PC-3 (cell line): ENCODE measurements at regions not wholly inside any gene's neighbourhood (a gene's known extent, or its start where the extent isn't known, plus 50 kb on each side); places are given as distances from the start of the nearest gene placed in this dataset.

ENCODE experiments used
- ATAC-seq: fragments of 200-7000 bp; cut with Tn5 transposase; 2 replicates; pipeline ENCODE4 v1.9.1; 2020; ENCODE audit warnings: mild to moderate bottlenecking, moderate library complexity
- BruUV-seq: library from RNA; stranded (reverse); fragments of 400-500 nt; replicated peaks from 2 replicates; lab custom pipeline; 2021; lab: Mats Ljungman, UMichigan
- CTCF ChIA-PET: fragments of 300-600 bp; sonication (Branson Sonifier 250); formaldehyde crosslinking; loops from one replicate; lab custom pipeline; 2022; ENCODE audit warnings: antibody characterized with exemption; lab: Charles Lee
- POLR2A ChIA-PET: fragments of 300-600 bp; sonication (Branson Sonifier 250); formaldehyde crosslinking; loops from one replicate; lab custom pipeline; 2022; ENCODE audit warnings: antibody characterized with exemption; ENCODE audit not compliant: unreplicated experiment; lab: Charles Lee
- DNase-seq: peaks from one replicate; pipeline ENCODE4 v3.0.0-alpha.2; 2015
- H2AFZ ChIP-seq: fragments of 300-600 bp; sonication (generic); 2 replicates; pipeline ENCODE4 v1.6.0; 2016; ENCODE audit warnings: antibody characterized with exemption, low read length
- H3F3A ChIP-seq: fragments of 300-600 bp; sonication (generic); one replicate; pipeline ENCODE4 v1.6.0; 2017; ENCODE audit warnings: antibody characterized with exemption, low read length, control low read depth, mild to moderate bottlenecking; ENCODE audit not compliant: unreplicated experiment
- H3K27ac ChIP-seq: fragments of 300-600 bp; sonication (generic); 2 replicates; pipeline ENCODE4 v1.5.1; 2016; ENCODE audit warnings: mild to moderate bottlenecking, low read length
- H3K27me3 ChIP-seq: fragments of 300-600 bp; sonication (generic); 2 replicates; pipeline ENCODE4 v1.6.1; 2016; ENCODE audit warnings: low read length, mixed read lengths
- H3K36me3 ChIP-seq: fragments of 300-600 bp; sonication (generic); 2 replicates; pipeline ENCODE4 v1.6.1; 2016; ENCODE audit warnings: low read depth, mixed run types, low read length, mixed read lengths
- H3K4me1 ChIP-seq: fragments of 300-600 bp; sonication (generic); 2 replicates; pipeline ENCODE4 v1.5.1; 2016; ENCODE audit warnings: low read length; ENCODE audit not compliant: insufficient read depth
- H3K4me2 ChIP-seq: fragments of 300-600 bp; sonication (generic); 2 replicates; pipeline ENCODE4 v1.6.0; 2016; ENCODE audit warnings: low read length
- H3K4me3 ChIP-seq: fragments of 300-600 bp; sonication (generic); 2 replicates; pipeline ENCODE4 v1.5.1; 2016; ENCODE audit warnings: mild to moderate bottlenecking, low read length, mixed read lengths
- H3K79me2 ChIP-seq: fragments of 300-600 bp; sonication (generic); 2 replicates; pipeline ENCODE4 v1.6.1; 2017; ENCODE audit warnings: low read length, mixed read lengths
- H3K9ac ChIP-seq: fragments of 300-600 bp; sonication (generic); 2 replicates; pipeline ENCODE4 v1.6.0; 2016; ENCODE audit warnings: mild to moderate bottlenecking, low read length
- H3K9me2 ChIP-seq: fragments of 300-600 bp; sonication (generic); replicated peaks from 2 replicates; pipeline ENCODE4 v1.6.1; 2016; ENCODE audit warnings: mixed run types, low read length, mixed read lengths
- H3K9me3 ChIP-seq: fragments of 300-600 bp; sonication (generic); 2 replicates; pipeline ENCODE4 v1.6.1; 2016; ENCODE audit warnings: low read length, mixed read lengths
- H4K20me1 ChIP-seq: fragments of 300-600 bp; sonication (generic); 2 replicates; pipeline ENCODE4 v1.6.1; 2016; ENCODE audit warnings: low read length, mixed read lengths
- EZH2 ChIP-seq: fragments of 300-600 bp; sonication (generic); IDR thresholded peaks from one replicate; pipeline ENCODE4 v1.6.1; 2017; ENCODE audit warnings: antibody characterized with exemption, mild to moderate bottlenecking, low read length; ENCODE audit not compliant: unreplicated experiment
- EZH2phosphoT487 ChIP-seq: fragments of 300-600 bp; sonication (generic); IDR thresholded peaks from 2 replicates; pipeline ENCODE4 v1.6.1; 2018; ENCODE audit warnings: mild to moderate bottlenecking, antibody characterized with exemption, low read length, borderline replicate concordance
- intact Hi-C: fragments of 100-400 bp; cut with micrococcal nuclease; formaldehyde crosslinking; loops from 2 replicates; pipeline ENCODE4 v1.9.0; 2023
- TF ChIP-seq, protein P1 (sequence below): fragments of 300-600 bp; sonication (generic); conservative IDR thresholded peaks from 2 replicates; pipeline ENCODE4 v1.5.1; 2017; ENCODE audit warnings: antibody characterized with exemption, low read depth, mild to moderate bottlenecking, low read length

- no TSS peak for BruUV-seq
Observed at GRCh38 chr4:153087671-153088194, 116.5 kb upstream of the TRIM2 start.

GRCh38 chr4:153089742-153090141 is 114.5 kb upstream of the TRIM2 start:
- Histone ChIP-seq H3K27ac (no peak overlapping the region), H3K4me3 (no peak overlapping the region), H3K9me2 (no peaks in the 10 kb centered on the region), H3K9ac (no peak overlapping the region), H3K79me2 (no peaks in the 10 kb centered on the region), H3K4me2 (no peak overlapping the region), H3K4me1 (no peaks in the 10 kb centered on the region), H3K9me3 (no peaks in the 10 kb centered on the region), H3K27me3 (no peaks in the 10 kb centered on the region), H2AFZ (no peak overlapping the region), H4K20me1 (no peaks in the 10 kb centered on the region), H3K36me3 (no peaks in the 10 kb centered on the region), H3F3A (no peaks in the 10 kb centered on the region)
- intact Hi-C loops: loop anchor here (10.0 kb wide), 1 partner anchor 125 kb away; no protein-coding TSS in a partner anchor
- TF ChIP-seq EZH2phosphoT487 (no peak), EZH2 (no peak)
- TF ChIP-seq, protein P1, sequence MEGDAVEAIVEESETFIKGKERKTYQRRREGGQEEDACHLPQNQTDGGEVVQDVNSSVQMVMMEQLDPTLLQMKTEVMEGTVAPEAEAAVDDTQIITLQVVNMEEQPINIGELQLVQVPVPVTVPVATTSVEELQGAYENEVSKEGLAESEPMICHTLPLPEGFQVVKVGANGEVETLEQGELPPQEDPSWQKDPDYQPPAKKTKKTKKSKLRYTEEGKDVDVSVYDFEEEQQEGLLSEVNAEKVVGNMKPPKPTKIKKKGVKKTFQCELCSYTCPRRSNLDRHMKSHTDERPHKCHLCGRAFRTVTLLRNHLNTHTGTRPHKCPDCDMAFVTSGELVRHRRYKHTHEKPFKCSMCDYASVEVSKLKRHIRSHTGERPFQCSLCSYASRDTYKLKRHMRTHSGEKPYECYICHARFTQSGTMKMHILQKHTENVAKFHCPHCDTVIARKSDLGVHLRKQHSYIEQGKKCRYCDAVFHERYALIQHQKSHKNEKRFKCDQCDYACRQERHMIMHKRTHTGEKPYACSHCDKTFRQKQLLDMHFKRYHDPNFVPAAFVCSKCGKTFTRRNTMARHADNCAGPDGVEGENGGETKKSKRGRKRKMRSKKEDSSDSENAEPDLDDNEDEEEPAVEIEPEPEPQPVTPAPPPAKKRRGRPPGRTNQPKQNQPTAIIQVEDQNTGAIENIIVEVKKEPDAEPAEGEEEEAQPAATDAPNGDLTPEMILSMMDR: no peak
- ChIA-PET CTCF (no interaction called here), POLR2A (no interaction called here)
- no peak for DNase-seq
- BruUV-seq: no TSS peak
- no peak for ATAC-seq

More at GRCh38 chr4:153087671-153088194, 116.5 kb upstream of the TRIM2 start:
- POLR2A ChIA-PET: no interaction called here
- CTCF ChIA-PET: no interaction called here
- ATAC-seq (no peak), DNase-seq (no peak)
- H3K36me3 ChIP-seq: no peaks in the 10 kb centered on the region
- no peaks in the 10 kb centered on the region for H4K20me1 ChIP-seq
- H3K4me3 ChIP-seq: no peak overlapping the region
- H3K4me2 ChIP-seq: no peak overlapping the region
- TF ChIP-seq, protein P1: no peak
- TF ChIP-seq EZH2phosphoT487 (no peak), EZH2 (no peak)
- H3K79me2 ChIP-seq: no peaks in the 10 kb centered on the region
- no peaks in the 10 kb centered on the region for H3K9me2 ChIP-seq
- H3K9ac ChIP-seq: no peak overlapping the region
- H3K4me1 ChIP-seq: no peaks in the 10 kb centered on the region; the same call in 1 of the 2 replicates
- no peaks in the 10 kb centered on the region for H3F3A ChIP-seq
- H2AFZ ChIP-seq: no peak overlapping the region
- no peaks in the 10 kb centered on the region for H3K9me3 ChIP-seq
- no peak overlapping the region for H3K27ac ChIP-seq
- no peaks in the 10 kb centered on the region for H3K27me3 ChIP-seq
- intact Hi-C loops: loop anchor here (10.0 kb wide), 1 partner anchor 123 kb away; no protein-coding TSS in a partner anchor

- Histone ChIP-seq H3K36me3 (no peaks in the 10 kb centered on the region), H3K9ac (no peak overlapping the region), H3K4me1 (no peaks in the 10 kb centered on the region), H3K9me2 (no peaks in the 10 kb centered on the region), H3F3A (no peaks in the 10 kb centered on the region), H2AFZ (no peak overlapping the region), H3K9me3 (no peaks in the 10 kb centered on the region), H4K20me1 (no peaks in the 10 kb centered on the region), H3K79me2 (no peaks in the 10 kb centered on the region), H3K4me3 (no peak overlapping the region), H3K4me2 (no peak overlapping the region), H3K27me3 (no peaks in the 10 kb centered on the region), H3K27ac (no peak overlapping the region)
- TF ChIP-seq, protein P1: no peak
- TF ChIP-seq EZH2 (no peak), EZH2phosphoT487 (no peak)
- no TSS peak for BruUV-seq
- ChIA-PET CTCF (no interaction called here), POLR2A (no interaction called here)
- ATAC-seq (no peak), DNase-seq (no peak)
- intact Hi-C loops: no loop called here
Observed at GRCh38 chr4:153090181-153090580, 114.1 kb upstream of the TRIM2 start.
